ENCODE measurements at regions not wholly inside any gene's neighbourhood (a gene's known extent, or its start where the extent isn't known, plus 50 kb on each side); places are given as distances from the start of the nearest gene placed in this dataset.

- TF ChIP-seq ZNF431 (CRISPR knock-in tag; IDR thresholded peaks at IDR 0.05; ENCODE audit: borderline replicate concordance, low read depth) (no peak), ZNF10 (CRISPR knock-in tag; IDR thresholded peaks at IDR 0.05; ENCODE audit: borderline replicate concordance, low read depth) (no peak), REL (CRISPR knock-in tag; conservative IDR thresholded peaks at IDR 0.05) (no peak), NAIF1 (CRISPR knock-in tag; IDR thresholded peaks at IDR 0.05; ENCODE audit: borderline replicate concordance) (no peak), IRF2 (CRISPR knock-in tag; IDR thresholded peaks at IDR 0.05) (no peak), ELF3 (CRISPR knock-in tag; IDR thresholded peaks at IDR 0.05) (no peak), PPARG (CRISPR knock-in tag; conservative IDR thresholded peaks at IDR 0.05) (no peak), GFI1 (CRISPR knock-in tag; IDR thresholded peaks at IDR 0.05; ENCODE audit: borderline replicate concordance) (no peak), CSRNP2 (CRISPR knock-in tag; conservative IDR thresholded peaks at IDR 0.05; ENCODE audit: low read depth) (no peak)
These were observed 57.4 kb upstream of the RGS18 start (continued) for GRCh38 chr1:192100686-192101468.

- no peak overlapping the region for H3K27ac ChIP-seq (ENCODE audit: extremely low read length, insufficient read depth, low read length)
- no peaks in the 10 kb centered on the region for H4K20me1 ChIP-seq (ENCODE audit: insufficient read depth, low read length)
- TF ChIP-seq AKAP8 (CRISPR knock-in tag; IDR thresholded peaks at IDR 0.05) (no peak), MAFK (conservative IDR thresholded peaks at IDR 0.05 in 1 of 2, IDR thresholded peaks at IDR 0.05 in 1 of 2; ENCODE audit: low read length in 2 of 2) (peak; percentile 41 to 82; a peak in 3 of 4 replicates), DBP (CRISPR knock-in tag; IDR thresholded peaks at IDR 0.05; ENCODE audit: not compliant biosample characterization) (no peak), MAFF (IDR thresholded peaks at IDR 0.05; ENCODE audit: low read depth, low read length) (peak; percentile 58; the same call in 1 of the 2 replicates), SP140L (CRISPR knock-in tag; IDR thresholded peaks at IDR 0.05; ENCODE audit: borderline replicate concordance) (no peak)
- no peaks in the 10 kb centered on the region for H3K27me3 ChIP-seq (ENCODE audit: control insufficient read depth in 1 of 2, insufficient read depth in 2 of 2, low read length in 2 of 2)
- no peak for FAIRE-seq
- DNase-seq (ENCODE audit: low spot score) = no peak
- H3K79me2 ChIP-seq (ENCODE audit: insufficient read depth, low read length) = no peaks in the 10 kb centered on the region
- in situ Hi-C loops (cut with HindIII; ENCODE audit: extremely low pct_ligation_motif_present, low pct_unique_long_range_greater_than_20kb) = no loop called here
- intact Hi-C loops (cut with micrococcal nuclease; ENCODE audit: unreplicated experiment) = no loop called here
- BruUV-seq (replicated peaks) = no TSS peak
- no peak for ATAC-seq
- H3K4me2 ChIP-seq (ENCODE audit: low read depth, low read length) = no peak overlapping the region
- no peak overlapping the region for H3K4me3 ChIP-seq (replicated peaks in 1 of 3; ENCODE audit: insufficient read depth in 1 of 3, low read depth in 2 of 3, low read length in 3 of 3)
- no peak overlapping the region for H2AFZ ChIP-seq (ENCODE audit: low read length)
- H3K4me1 ChIP-seq (ENCODE audit: insufficient read depth, low read length) = no peaks in the 10 kb centered on the region
- no peak overlapping the region for H3K9ac ChIP-seq (ENCODE audit: insufficient read depth, low read depth, low read length)
- no peaks in the 10 kb centered on the region for H3K9me3 ChIP-seq (ENCODE audit: low read length)
- ChIA-PET POLR2A (no interaction called here), CTCF (ENCODE audit: low intra/inter-chr PET ratio, low total read pairs) (no interaction called here)
- no peaks in the 10 kb centered on the region for H3K36me3 ChIP-seq (replicated peaks in 1 of 2; ENCODE audit: control insufficient read depth in 1 of 2, insufficient read depth in 2 of 2, low read length in 2 of 2)
These were observed 54.1 kb upstream of the RGS18 start for GRCh38 chr1:192104128-192104527.

All from HepG2 (cell line).